Erythroblast (primary cell): ENCODE measurements at regions not wholly inside any gene's neighbourhood (a gene's known extent, or its start where the extent isn't known, plus 50 kb on each side); places are given as distances from the start of the nearest gene placed in this dataset.

Experiments used
- DNase-seq, 2 experiments: peaks; one replicate each; lab custom pipeline; 2025; lab: John Stamatoyannopoulos, UW
- GATA1 ChIP-seq: IDR thresholded peaks from 2 replicates; pipeline ENCODE4 v1.6.1; 2011; ENCODE audit warnings: low read depth, mild to moderate bottlenecking, control low read depth, low read length, moderate library complexity
- POLR2A ChIP-seq: IDR thresholded peaks from 2 replicates; pipeline ENCODE4 v1.6.1; 2011; ENCODE audit warnings: mild to moderate bottlenecking, low read length

GRCh38 chr11:131302836-131303235 lies 67.6 kb upstream of the NTM start:
- TF ChIP-seq GATA1 (no peak), POLR2A (no peak)
- DNase-seq: no peak

GRCh38 chr11:131303611-131304119 lies 66.8 kb upstream of the NTM start:
- TF ChIP-seq POLR2A (no peak), GATA1 (no peak)
- no peak for DNase-seq

GRCh38 chr11:131305005-131305404 lies 65.4 kb upstream of the NTM start:
- DNase-seq: no peak

GRCh38 chr11:131307506-131307905 lies 62.9 kb upstream of the NTM start:
- TF ChIP-seq GATA1: no peak
- no peak for TF ChIP-seq POLR2A
- DNase-seq: no peak

More at GRCh38 chr11:131305005-131305404, 65.4 kb upstream of the NTM start:
- TF ChIP-seq POLR2A (no peak), GATA1 (no peak)

GRCh38 chr11:131309776-131310175 lies 60.6 kb upstream of the NTM start:
- TF ChIP-seq POLR2A (no peak), GATA1 (no peak)
- DNase-seq: no peak

- no peak for DNase-seq
Observed at GRCh38 chr11:131311776-131312514, 58.5 kb upstream of the NTM start.

More at GRCh38 chr11:131311776-131312514, 58.5 kb upstream of the NTM start:
- TF ChIP-seq POLR2A (no peak), GATA1 (no peak)
